ENCODE measurements at regions not wholly inside any gene's neighbourhood (a gene's known extent, or its start where the extent isn't known, plus 50 kb on each side); places are given as distances from the start of the nearest gene placed in this dataset.

- Histone ChIP-seq H3K4ac (ENCODE audit: low read depth, low read length) (no peak overlapping the region), H2BK5ac (ENCODE audit: low read depth, low read length, poor library complexity, severe bottlenecking) (no peak overlapping the region), H2BK20ac (ENCODE audit: low read depth, low read length) (no peak overlapping the region), H3K4me3 (ENCODE audit: insufficient read depth, low read depth, low read length) (no peak overlapping the region), H2AFZ (replicated peaks; ENCODE audit: low read length, poor library complexity) (no peak overlapping the region), H3K23ac (ENCODE audit: low read depth, low read length) (no peak overlapping the region), H2AK5ac (ENCODE audit: low read depth, low read length) (no peak overlapping the region), H4K20me1 (ENCODE audit: insufficient read depth, low read length) (no peaks in the 10 kb centered on the region), H3K4me2 (ENCODE audit: low read depth, low read length) (no peak overlapping the region), H3K18ac (ENCODE audit: low read depth, low read length) (no peak overlapping the region), H3K9ac (ENCODE audit: low read depth, low read length) (no peak overlapping the region), H3K4me1 (ENCODE audit: control insufficient read depth, insufficient read depth, low read length) (no peaks in the 10 kb centered on the region), H2AK9ac (replicated peaks; ENCODE audit: low read depth, low read length, poor library complexity) (no peak overlapping the region), H3K56ac (ENCODE audit: extremely low read depth, insufficient read depth, low read length) (no peak overlapping the region), H2BK15ac (ENCODE audit: low read depth, low read length) (no peak overlapping the region), H3K27me3 (ENCODE audit: control insufficient read depth, insufficient read depth, low read length) (peaks cover 16% of the 10 kb centered on the region), H3K79me1 (ENCODE audit: low read depth in 1 of 2, low read length in 2 of 2) (no peaks in the 10 kb centered on the region), H3K27ac (ENCODE audit: insufficient read depth, low read length) (no peak overlapping the region), H4K8ac (ENCODE audit: low read depth in 2 of 2, low read length in 2 of 2) (no peak overlapping the region), H3K14ac (replicated peaks; ENCODE audit: low read depth, low read length) (no peak overlapping the region), H2BK120ac (ENCODE audit: low read depth, low read length) (no peak overlapping the region), H3K9me3 (ENCODE audit: control insufficient read depth, insufficient read depth, low read length) (no peaks in the 10 kb centered on the region), H3K36me3 (ENCODE audit: control insufficient read depth, insufficient read depth, low read length) (no peaks in the 10 kb centered on the region), H4K91ac (ENCODE audit: insufficient read depth, low read depth, low read length) (no peak overlapping the region), H4K5ac (ENCODE audit: low read depth, low read length) (no peak overlapping the region), H3K9me1 (ENCODE audit: insufficient read depth, low read length) (no peaks in the 10 kb centered on the region)
- TF ChIP-seq ELK1 (IDR thresholded peaks at IDR 0.05; ENCODE audit: borderline replicate concordance, low read depth, low read length) (no peak), CHD1 (IDR thresholded peaks at IDR 0.05; ENCODE audit: low read depth, low read length) (no peak), BHLHE40 (IDR thresholded peaks at IDR 0.05; ENCODE audit: low read depth, low read length) (no peak)
- ATAC-seq (ENCODE audit: low read depth) (no peak), DNase-seq (no peak)
- no CpG with 5 or more reads among the region's 8 CpGs for WGBS, 2 experiments (ENCODE audit: extremely low coverage in 2 of 2, insufficient read length in 1 of 2)
- ChIA-PET POLR2A (ENCODE audit: unreplicated experiment) (no interaction called here), CTCF (interaction anchor here (0.6 to 2.0 kb wide), 3 partner anchors 13 to 340 kb away, joined by 3 to 5 read pairs (median 3); partner anchors contain the start of gene WDR41)
- no TSS peak for BruUV-seq (replicated peaks)
- dilution Hi-C loops (cut with HindIII; ENCODE audit: low sequenced_read_pairs, unreplicated experiment): no loop called here
- in situ Hi-C loops (cut with MboI; ENCODE audit: low sequenced_read_pairs): no loop called here
- intact Hi-C loops (cut with micrococcal nuclease): no loop called here
Observed at GRCh38 chr5:77152441-77152840, 58.0 kb upstream of the PDE8B start.
